GM23338 (cell line): ENCODE measurements at regions not wholly inside any gene's neighbourhood (a gene's known extent, or its start where the extent isn't known, plus 50 kb on each side); places are given as distances from the start of the nearest gene placed in this dataset.

Experiments
- CREB1 ChIP-seq: fragments of 250-450 bp; sonication (Bioruptor Pico); IDR thresholded peaks from 2 replicates; pipeline ENCODE4 v1.5.0; 2020; ENCODE audit warnings: low read depth, mild to moderate bottlenecking, moderate library complexity
- CTCF ChIP-seq, 2 experiments: fragments of 200-600 bp in 1 of 2; sonication (generic) in 1 of 2; conservative IDR thresholded peaks; 2 replicates each; pipeline versions ENCODE4 v1.5.1 to v1.6.1; 2016 to 2017; ENCODE audit warnings: antibody characterized with exemption in 2 of 2, low read depth in 2 of 2, mild to moderate bottlenecking in 2 of 2, moderate library complexity in 1 of 2
- EZH2 ChIP-seq: fragments of 200-600 bp; sonication (generic); IDR thresholded peaks from one replicate; pipeline ENCODE4 v1.8.0; 2017; ENCODE audit warnings: antibody characterized with exemption, mild to moderate bottlenecking, low read depth; ENCODE audit not compliant: unreplicated experiment
- EZH2phosphoT487 ChIP-seq: fragments of 200-600 bp; sonication (generic); IDR thresholded peaks from one replicate; pipeline ENCODE4 v1.8.1; 2018; ENCODE audit warnings: antibody characterized with exemption; ENCODE audit not compliant: unreplicated experiment
- JUNB ChIP-seq: IDR thresholded peaks from one replicate; pipeline ENCODE4 v1.6.1; 2016; ENCODE audit warnings: antibody characterized with exemption; ENCODE audit not compliant: unreplicated experiment
- POLR2AphosphoS5 ChIP-seq: IDR thresholded peaks from 2 replicates; pipeline ENCODE4 v1.6.1; 2016; ENCODE audit warnings: antibody characterized with exemption, low read depth
- REST ChIP-seq: IDR thresholded peaks from one replicate; pipeline ENCODE4 v1.6.1; 2018; ENCODE audit warnings: antibody characterized with exemption; ENCODE audit not compliant: unreplicated experiment

- TF ChIP-seq REST (no peak), EZH2 (no peak), CTCF (conservative IDR thresholded peaks at IDR 0.05; ENCODE audit: low read depth in 2 of 2) (no peak), JUNB (no peak), CREB1 (no peak), EZH2phosphoT487 (no peak), POLR2AphosphoS5 (no peak)
These were observed 152.0 kb downstream of the SLC16A9 start for GRCh38 chr10:59557642-59558041.
